ENCODE measurements at regions not wholly inside any gene's neighbourhood (a gene's known extent, or its start where the extent isn't known, plus 50 kb on each side); places are given as distances from the start of the nearest gene placed in this dataset.

DNA sequence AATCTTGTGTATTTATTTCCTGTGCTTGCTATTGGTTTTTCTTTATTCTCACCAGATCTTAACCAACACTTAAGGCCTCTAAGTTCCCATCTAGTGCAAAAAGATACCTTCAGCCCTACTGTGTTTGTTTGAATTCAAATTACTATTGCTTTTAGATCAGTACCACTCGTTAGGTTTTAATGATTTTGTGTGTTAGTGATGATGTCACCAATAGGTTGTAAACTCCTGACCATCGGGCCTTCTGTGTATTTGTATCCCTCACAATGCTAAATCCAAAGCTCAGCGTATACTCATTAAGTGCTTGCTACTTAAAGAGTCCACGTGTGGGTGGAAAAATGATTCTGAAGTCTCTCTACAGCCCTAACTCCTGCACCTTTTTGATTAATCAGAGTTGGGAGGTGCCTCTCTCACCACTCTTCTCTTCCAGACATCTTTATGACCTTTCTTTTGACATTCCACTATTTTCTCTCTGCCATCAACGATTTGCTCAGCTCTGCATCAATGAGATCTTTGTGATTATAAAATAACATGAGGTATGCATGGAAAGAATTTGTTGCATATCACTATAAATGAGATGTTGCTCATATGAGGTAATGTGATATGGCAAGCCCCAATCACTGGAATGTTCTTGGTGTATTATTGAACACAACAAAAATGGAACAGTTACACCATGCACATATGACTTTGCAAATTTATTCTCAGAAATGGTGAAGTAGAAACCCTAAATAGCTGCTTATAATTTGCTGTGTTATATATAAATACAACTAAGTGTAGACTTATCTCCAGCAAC lies 55.1 kb upstream of the LAMA2 start:
- no peak for DNase-seq

DNA sequence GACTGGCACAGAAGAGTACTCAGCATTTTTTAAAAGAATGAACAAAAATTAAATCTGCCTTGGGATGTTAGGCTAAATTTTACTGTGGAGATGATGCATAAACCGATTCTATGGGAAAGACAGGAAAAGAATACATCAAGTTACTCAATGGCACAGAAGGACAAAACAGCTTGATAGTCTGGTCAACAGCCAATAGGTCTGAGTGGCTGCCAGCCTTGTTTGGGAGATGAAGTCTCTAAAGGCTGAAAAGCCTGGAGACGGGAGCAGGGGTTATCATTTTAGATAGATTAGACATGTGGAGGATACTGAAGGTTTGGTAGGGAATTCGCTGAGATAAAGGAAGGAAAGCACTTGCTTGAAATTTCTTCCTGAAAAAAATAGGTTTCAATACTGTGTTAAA lies 56.3 kb upstream of the LAMA2 start:
- no peak for DNase-seq

DNA sequence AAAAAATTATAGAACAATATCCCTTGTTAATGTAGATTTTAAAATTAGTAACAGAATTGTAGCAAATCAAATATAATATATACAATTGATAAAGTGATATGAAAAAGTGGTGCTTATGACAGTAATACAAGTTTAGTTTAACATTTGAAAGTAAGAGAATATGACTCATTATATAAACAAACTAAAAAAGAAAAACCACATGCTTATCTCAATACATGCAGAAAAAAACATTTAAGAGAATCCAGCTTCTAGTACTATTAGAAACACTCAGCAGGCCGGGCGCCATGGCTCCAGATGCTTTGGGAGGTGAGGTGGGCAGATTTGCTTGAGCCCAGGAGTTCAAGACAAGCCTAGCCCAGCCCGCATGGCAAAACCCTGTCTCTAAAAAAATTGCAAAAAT lies 60.7 kb upstream of the LAMA2 start:
- no peak for DNase-seq

DNA sequence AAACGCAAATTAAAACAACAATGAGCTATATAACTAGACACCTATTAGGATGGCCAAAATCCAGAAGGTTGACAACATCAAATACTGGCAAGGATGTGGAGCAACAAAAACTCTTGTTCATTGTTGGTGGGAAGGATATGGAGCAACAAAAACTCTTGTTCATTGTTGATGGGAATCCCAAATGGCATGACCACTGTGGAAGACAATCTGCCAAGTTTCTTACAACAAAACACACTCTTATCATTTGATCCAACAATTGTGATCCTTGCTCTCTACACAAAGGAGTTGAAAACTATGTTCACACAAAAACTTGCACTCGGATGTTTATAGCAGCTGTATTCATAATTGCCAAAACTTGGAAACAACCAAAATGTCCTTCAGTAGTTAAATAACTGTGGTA lies 61.8 kb upstream of the LAMA2 start:
- no peak for DNase-seq

DNA sequence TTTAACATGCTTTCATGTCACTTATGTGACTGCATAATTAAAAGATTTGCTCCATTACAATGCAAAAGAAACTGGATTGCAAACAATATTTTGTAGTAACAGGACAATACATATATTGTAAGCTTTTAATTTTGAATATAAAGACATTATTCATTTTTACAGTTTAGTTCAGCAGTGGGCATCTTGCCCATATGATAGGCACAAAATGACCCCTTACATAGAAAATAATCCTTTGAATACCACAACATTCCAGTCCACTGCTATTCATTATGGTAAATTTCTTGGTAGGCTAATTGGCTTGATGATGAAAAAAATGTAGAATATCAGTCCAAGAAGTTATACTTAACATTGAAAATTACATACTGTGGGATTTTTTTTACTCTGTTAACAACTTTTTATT lies 74.1 kb upstream of the LAMA2 start:
- DNase-seq, result no peak

DNA sequence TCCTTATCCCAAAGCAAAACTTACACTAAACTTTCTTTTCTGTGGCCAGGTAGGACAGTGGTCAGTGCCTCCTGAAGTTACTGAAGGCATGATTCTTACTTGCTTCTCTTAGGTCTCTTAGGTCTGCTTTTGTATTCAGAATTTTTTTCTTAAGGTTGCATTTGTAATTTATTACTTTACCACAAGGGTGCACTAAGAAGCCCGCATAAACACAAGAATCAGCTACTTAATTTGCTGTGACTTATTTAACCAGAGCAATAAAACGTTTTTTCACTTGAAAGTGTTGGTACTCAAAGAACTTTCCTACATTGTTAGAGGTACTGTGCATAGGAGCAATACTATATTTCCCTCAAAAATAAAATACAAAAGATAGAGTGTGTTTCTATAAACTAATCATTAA lies 75.4 kb upstream of the LAMA2 start:
- peak; percentile 3 for DNase-seq

DNA sequence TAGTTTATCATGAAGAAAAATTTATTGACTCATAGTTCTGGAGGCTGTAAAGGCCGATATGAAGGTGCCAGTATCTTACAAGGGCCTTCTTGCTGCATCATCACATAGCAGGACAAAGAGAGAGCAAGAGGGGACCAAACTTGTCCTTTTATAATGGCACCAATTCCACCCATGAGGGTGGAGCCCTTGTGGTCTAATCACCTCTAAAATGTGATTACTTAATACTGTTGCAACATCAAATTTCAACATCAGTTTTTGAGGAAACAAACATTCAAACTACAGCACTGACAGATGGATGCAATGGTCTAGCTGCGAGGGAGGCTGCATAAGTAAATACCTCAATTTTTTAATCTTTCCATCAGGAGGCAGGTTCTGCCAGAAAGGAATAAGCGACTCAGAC lies 76.7 kb upstream of the LAMA2 start:
- peak; percentile 65 for DNase-seq

DNA sequence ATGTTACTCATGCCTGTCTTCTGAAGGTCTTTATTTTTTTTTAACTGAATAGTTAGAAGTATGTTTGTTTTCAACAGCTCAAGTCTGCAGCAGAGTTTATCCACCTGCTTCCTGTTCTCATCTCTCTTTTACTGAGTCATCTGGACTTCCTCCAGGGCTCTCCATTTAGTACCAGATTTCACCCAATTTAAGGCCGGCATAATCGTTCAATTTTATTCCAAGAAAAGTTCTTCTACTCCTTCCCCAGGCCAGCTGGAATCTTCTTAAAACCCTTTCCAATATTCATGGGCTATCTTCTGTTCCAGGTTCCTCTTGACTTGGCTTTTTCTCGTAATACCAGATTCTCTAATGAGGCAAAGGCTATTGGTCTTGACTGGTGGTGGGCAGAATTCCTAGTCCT lies 79.0 kb upstream of the LAMA2 start:
- DNase-seq, result peak; percentile 5

DNA sequence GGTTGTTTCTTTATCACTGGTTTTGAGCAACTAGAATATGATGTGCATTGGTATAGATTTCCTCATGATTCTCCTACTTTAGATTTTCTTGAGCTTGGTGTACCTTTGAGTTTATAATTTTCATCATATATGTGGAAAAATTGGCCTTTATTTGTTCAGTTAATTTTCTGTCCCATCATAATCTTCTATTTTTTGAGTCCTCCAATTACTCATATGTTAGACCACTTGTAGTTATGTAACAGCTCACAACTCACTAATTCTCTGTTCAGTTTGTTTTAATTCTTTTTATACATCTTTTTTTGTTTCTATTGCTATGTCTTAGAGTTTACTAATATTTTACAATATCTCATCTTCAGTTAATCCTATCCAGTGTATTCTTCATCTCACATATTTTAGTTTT lies 81.3 kb upstream of the LAMA2 start:
- DNase-seq, result no peak

DNA sequence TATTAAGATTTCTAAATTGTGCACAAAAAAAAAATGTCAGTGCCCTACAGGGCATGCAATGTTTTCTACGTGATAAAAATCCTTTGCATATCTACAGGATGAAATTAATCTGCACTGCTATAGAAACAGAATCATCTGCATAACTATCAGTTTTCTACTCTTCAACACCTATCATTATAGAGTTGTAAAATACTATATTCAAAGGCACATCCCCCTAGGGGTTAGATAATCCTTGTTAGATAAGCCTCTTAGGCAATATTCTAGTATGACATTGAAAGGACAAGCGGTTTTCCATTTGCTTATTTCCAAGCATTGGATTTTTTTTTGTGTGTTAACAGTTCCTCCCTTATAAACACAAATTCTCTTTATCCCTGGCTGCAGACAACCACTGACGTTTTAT lies 98.7 kb upstream of the LAMA2 start:
- no peak for DNase-seq

DNA sequence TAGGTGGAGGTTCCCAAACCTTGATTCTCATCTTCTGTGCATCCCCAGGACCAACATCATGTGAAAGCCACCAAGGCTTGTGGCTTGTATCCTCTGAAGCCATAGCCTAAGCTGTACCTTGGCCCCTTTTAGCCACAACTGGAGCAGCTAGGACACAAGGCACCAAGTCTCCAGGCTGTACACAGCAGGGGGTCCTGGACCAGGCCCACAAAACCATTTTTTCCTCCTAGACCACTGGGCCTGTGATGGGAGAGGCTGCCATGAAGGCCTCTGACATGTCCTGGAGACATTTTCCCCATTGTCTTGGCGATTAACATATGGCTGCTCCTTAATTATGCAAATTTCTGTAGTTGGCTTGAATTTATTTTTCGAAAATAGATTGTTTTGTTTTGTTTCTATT lies 114.8 kb upstream of the LAMA2 start:
- DNase-seq, result no peak

DNA sequence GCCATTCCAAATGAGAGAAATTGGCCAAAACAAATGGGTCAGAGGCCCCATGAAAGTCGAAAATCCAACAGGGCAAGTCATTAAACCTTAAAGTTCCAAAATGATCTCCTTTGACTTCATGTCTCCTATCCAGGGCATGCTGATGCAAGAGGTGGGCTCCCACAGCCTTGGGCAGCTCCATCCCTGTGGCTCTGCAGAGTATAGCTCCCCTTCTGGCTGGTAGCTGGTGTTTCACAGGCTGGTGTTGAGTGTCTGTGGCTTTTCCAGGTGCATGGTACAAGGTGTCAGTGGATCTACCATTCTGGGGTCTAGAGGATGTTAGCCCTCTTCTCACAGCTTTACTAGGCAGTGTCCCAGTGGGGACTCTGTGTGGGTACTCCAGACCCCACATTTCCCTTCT lies 115.2 kb upstream of the LAMA2 start:
- no peak for DNase-seq

DNA sequence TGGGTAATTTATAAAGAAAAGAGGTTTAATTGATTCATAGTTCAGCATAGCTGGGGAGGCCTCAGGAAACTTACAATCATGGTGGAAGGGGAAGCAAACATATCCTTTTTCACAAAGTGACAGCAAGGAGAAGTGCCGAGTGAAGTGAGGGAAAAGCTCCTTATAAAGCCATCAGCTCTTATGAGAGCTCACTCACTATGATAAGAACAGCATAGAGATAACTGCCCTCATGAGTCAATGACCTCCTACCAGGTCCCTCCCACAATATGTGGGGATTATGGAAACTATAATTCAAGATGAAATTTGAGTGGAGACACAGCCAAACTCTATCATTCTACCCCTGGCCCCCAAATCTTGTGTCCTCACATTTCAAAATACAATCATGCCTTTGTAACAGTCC lies 115.8 kb upstream of the LAMA2 start:
- DNase-seq, result no peak

DNA sequence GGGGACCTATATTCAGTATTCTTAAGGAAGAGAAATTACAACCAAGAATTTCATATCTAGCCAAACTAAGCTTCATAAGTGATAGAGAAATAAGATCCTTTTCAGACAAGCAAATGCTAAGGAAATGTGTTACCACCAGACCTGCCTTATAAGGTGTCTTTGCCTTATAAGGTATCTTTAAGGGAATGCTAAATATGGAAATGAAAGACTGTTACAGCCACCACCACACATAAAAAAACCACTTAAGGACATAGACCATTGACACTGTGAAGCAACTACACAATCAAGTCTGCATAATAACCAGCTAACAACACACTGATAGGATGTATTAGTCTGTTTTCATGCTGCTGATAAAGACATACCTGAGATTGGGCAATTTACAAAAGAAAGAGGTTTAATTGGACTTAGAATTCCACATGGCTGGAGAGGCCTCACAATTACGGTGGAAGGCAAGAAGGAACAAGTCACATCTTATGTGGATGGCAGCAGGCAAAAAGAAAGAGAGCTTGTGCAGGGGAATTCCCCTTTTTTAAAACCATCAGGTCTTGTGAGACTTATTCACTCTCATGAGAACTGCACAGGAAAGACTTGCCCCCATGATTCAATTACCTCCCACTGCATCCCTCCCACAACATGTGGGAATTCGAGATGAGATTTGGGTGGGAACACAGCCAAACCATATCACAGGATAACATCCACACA lies 119.2 kb upstream of the LAMA2 start:
- no peak for DNase-seq

DNA sequence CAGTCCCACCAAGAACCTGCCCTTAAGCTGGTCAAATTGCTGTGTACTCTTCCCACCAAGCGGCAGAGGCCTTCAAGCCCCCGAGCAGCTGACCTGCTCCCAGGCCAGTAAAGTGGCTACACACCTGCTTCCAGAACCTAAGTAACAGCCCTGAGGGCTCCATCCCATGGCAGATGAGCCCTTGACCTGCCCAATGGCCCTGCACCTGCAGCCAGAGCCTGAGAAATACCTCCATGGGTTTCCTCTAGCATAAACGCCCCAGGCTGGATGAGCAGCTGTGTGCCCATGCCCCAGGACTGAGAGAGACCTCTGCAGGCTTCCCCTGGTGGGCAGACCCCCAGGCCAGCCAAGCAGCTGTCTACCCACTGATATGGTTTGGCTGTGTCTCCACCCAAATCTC lies 123.0 kb upstream of the LAMA2 start:
- DNase-seq, result no peak

DNA sequence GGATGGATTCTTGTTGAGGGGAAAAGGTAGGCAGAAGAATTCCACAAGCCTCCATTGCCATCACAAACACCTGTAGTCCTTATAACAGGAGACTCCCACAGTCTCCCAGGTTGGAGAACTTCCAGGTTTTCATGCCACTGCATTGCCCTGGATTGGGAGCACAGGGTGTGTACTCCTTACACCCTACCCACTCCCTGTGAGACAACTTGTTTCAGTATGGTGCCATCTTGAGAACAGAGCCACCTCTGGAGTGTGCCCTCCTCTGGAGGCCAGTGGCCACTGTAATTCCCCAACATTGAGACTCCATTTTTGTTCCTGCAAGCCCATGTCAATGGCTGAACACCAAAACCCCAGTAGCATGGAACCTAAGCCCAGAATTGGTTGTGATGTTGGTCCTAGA lies 123.5 kb upstream of the LAMA2 start:
- DNase-seq, result no peak

DNA sequence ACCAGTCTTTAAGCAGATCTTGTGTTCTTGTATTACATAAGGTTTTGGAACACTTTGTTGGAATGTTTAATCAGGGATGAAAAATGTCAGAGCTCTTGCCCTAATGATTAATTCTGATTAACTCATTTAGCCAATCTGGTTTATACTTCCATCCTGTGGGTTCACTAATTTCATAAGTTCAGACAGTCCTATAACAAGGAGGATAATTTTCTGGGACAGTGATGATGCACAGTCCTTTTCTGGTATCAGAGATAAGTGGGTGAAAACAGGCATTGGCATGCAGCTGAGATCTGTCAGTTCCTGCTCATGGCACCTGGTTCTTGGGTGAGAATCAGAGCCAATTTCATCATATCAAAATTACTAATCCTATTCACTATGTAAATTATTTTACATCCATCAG lies 125.0 kb upstream of the LAMA2 start:
- DNase-seq, result no peak

DNA sequence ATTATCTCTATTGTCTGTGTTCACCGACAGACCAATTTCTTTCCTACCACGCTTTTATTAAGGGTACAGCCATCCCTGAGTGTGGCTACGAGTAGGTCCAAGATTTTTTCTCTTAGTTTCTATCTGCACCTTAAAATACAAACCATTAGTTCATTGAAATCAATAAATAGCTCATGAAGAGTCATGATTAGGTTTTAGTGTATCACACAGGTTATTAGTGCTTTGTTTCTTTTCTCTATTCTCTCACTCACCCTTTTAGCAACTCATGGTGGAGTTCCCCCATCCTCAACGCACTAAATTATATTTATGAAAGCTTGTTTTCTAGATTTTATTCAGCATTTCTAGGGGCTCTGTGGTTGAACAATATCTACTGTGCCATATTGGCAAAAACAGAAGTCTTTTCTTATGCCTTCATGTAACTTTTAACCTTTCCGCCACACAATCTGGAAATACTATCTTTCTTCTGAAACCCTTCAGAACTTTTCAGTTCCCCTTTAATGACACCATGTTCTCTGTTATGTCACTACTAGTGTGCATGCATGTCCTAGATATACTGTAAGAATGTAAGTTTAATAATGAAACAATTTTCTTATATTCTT lies 128.2 kb upstream of the LAMA2 start:
- DNase-seq, result no peak

DNA sequence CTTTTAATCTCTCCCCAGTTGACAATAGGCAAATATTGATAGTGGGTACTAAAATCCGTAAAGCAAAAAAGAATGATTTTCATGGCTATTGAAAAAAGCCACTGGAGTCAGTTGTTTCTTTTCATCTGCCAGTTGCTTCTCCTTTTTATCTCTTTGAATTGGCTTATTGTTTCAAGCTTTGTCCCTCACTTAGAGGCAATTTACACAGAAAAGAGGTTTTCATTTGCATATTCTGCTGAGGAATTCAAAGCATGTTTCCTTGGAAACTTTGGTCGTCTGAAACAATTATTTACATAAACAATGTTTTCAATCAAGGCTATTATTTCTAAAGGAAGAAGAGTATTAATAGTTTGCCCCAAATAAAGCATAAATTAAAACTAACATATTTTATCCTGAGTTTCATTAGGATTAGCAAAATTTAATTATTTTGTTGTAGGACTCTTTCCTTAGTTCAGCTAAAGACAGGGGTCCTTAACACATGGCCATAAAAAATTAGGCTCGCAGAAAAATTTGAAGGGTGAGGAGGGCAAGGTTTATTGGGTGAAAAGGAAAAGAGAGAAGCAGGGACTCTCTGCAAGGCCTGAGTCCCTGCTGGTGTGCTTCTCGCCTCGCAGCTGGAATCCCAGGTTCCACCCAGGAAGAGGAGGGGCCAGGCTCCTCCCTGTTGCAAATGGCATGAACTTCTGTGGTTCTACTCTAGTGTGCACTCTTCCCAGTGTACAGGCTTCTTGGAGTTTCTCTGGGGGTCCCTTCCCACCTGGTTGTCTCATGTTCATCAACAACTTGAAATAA lies 138.8 kb upstream of the LAMA2 start:
- DNase-seq, result no peak

DNA sequence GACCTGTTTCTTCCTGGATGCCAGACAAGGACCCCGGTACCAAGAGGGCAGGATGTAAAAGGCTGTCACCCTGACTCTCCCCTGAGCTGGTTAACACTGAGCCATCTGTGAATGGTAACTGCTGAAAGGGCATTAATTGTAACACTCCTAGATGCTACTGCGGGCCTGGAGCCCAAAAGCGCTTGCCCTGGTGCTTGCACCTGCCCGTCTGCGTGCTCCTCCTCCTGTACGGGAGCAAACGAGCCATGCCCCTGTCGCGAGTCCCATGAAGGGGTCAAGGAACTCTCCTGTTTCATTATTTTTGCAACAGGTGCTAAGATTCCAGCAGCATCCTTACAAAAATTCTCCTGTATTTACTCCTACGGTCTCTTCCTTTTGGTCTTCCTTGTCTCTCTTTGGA lies 140.0 kb upstream of the LAMA2 start:
- no peak for DNase-seq

DNA sequence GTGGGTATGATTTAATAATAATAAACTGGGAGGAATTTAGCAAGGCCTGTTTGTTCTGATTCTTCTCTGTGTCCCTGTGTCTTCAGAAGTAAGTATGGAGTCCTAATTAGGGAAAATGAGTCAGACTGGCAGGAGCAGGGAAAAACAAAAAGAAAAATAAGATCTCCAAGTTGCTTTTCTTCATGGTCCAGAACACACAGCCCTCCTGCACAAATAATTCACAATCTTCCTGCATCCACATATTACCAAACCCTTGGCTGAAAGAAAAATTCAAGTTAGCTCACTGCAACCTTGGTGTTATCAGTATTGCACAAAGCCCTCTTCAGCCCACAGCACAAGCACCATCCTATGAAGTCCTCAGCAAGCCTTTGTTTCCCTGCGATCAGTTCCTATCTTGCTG lies 142.0 kb upstream of the LAMA2 start:
- no peak for DNase-seq

DNA sequence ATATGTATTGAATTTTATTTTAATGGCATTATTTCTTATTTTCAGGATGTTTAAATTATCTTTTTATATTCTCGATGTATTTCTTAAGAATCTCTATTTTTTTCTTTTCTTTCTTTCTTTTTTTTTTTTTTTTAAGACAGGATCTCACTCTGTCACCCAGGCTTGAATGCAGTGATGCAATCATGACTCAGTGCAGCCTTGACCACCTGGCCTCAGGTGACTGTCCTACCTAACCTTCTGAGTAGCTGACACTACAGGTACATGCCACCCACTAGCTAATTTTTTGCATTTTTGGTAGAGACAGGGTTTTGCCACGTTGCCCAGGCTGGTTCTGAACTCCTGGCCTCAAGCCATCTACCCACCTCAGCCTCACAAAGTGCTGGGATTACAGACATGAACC lies 143.8 kb upstream of the LAMA2 start:
- DNase-seq, result no peak

DNA sequence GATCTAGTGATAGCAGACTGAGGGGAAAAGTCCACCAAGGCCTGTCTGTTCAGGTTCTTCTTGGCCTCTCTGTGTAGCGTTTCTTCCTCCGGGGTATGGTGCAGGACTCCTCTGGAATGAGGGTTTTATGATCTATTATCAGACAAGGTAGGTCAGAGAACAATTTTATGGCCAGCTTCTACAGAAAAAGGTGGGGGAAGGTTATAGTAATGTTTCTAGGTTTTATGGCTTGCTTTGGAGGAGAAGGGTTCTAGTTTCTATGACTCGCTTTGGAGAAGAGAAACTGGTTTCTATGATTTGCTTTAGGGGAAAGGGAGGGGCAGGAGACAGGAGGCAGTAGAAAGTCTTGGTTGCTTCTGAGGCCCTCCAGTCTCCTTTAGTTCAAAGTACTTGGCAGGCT lies 144.8 kb upstream of the LAMA2 start:
- no peak for DNase-seq

DNA sequence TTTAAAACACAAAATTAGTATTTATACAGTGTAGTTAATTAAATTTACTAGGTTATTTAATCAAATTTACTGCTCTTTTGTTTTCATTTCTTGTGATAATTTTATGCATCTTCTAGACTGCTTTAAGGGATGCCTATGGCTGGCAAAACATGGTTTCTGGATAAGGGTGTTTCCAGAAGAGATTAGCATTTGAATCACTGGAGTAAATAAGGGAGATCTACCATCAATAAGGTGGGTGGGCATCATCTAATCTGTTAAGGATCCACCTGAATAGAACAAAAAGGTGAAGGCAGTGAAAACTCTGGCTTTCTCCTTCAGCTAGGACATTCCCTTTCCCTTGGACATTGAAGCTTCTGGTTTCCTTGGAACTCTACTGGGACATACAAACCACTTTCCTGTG lies 146.2 kb upstream of the LAMA2 start:
- no peak for DNase-seq

Data from MV-4-11 (cell line).